SW 1271 (cell line): ENCODE measurements at regions not wholly inside any gene's neighbourhood (a gene's known extent, or its start where the extent isn't known, plus 50 kb on each side); places are given as distances from the start of the nearest gene placed in this dataset.

ENCODE experiments used
- DNase-seq, 2 experiments: peaks; one replicate each; lab custom pipeline; 2025; lab: John Stamatoyannopoulos, UW

GRCh38 chr7:18414885-18415284 lies 80.7 kb upstream of the HDAC9 start:
- no peak for DNase-seq

GRCh38 chr7:18416988-18417387 lies 78.6 kb upstream of the HDAC9 start:
- no peak for DNase-seq

- DNase-seq = no peak
Observed at GRCh38 chr7:18419456-18419855, 76.1 kb upstream of the HDAC9 start.

- DNase-seq = no peak
Observed at GRCh38 chr7:18420108-18420507, 75.4 kb upstream of the HDAC9 start.

GRCh38 chr7:18420748-18421147 lies 74.8 kb upstream of the HDAC9 start:
- no peak for DNase-seq

- no peak for DNase-seq
Observed at GRCh38 chr7:18421297-18422002, 74.1 kb upstream of the HDAC9 start.

GRCh38 chr7:18425227-18425626 lies 70.3 kb upstream of the HDAC9 start:
- DNase-seq = no peak

- DNase-seq = no peak
Observed at GRCh38 chr7:18425838-18426445, 69.6 kb upstream of the HDAC9 start.

- peak in 1 of 2 experiments; percentile 20 for DNase-seq
Observed at GRCh38 chr7:18426564-18427226, 68.9 kb upstream of the HDAC9 start.

- peak in 1 of 2 experiments; percentile 44 for DNase-seq
Observed at GRCh38 chr7:18429547-18429946, 66.0 kb upstream of the HDAC9 start.

- no peak for DNase-seq
Observed at GRCh38 chr7:18430810-18431209, 64.7 kb upstream of the HDAC9 start.

- DNase-seq = no peak
Observed at GRCh38 chr7:18434171-18434570, 61.4 kb upstream of the HDAC9 start.

GRCh38 chr7:18437101-18437500 lies 58.4 kb upstream of the HDAC9 start:
- no peak for DNase-seq

GRCh38 chr7:18440934-18441333 lies 54.6 kb upstream of the HDAC9 start:
- no peak for DNase-seq

- no peak for DNase-seq
Observed at GRCh38 chr7:18444826-18445225, 50.7 kb upstream of the HDAC9 start.

GRCh38 chr7:18445483-18445882 lies 50.1 kb upstream of the HDAC9 start:
- DNase-seq = no peak
